ENCODE measurements at regions not wholly inside any gene's neighbourhood (a gene's known extent, or its start where the extent isn't known, plus 50 kb on each side); places are given as distances from the start of the nearest gene placed in this dataset.

GRCh38 chr1:29760067-29760564, 523.8 kb downstream of the PTPRU start:
- H3K36me3 Mint-ChIP-seq (ENCODE audit: insufficient read depth, unreplicated experiment) = no peaks in the 10 kb centered on the region
- no peak for DNase-seq
- no TSS peak for BruUV-seq (replicated peaks)
- CTCF ChIA-PET = no interaction called here
- no peak overlapping the region for H3K4me3 Mint-ChIP-seq (ENCODE audit: unreplicated experiment)
- Histone ChIP-seq H3K4me3 (ENCODE audit: low read depth, low read length) (no peak overlapping the region), H3K4me1 (no peaks in the 10 kb centered on the region), H3K36me3 (ENCODE audit: control insufficient read depth, insufficient read depth, low read length) (no peaks in the 10 kb centered on the region), H3K9me3 (no peaks in the 10 kb centered on the region), H3K27me3 (replicated peaks; ENCODE audit: control insufficient read depth, insufficient read depth, low read length) (no peaks in the 10 kb centered on the region)
- H3K4me1 Mint-ChIP-seq (ENCODE audit: low read depth, unreplicated experiment) = no peaks in the 10 kb centered on the region
- no peak for TF ChIP-seq CTCF (IDR thresholded peaks at IDR 0.05; ENCODE audit: insufficient read depth in 1 of 2, low read depth in 1 of 2, low read length in 1 of 2, severe bottlenecking in 1 of 2, unreplicated experiment in 1 of 2)
- peaks cover 5% of the 10 kb centered on the region for H3K27me3 Mint-ChIP-seq (ENCODE audit: insufficient read depth, unreplicated experiment)
- intact Hi-C loops (cut with micrococcal nuclease; ENCODE audit: unreplicated experiment) = no loop called here
- no peak overlapping the region for H3K27ac Mint-ChIP-seq (ENCODE audit: unreplicated experiment)
- no peaks in the 10 kb centered on the region for H3K9me3 Mint-ChIP-seq (ENCODE audit: unreplicated experiment)
- POLR2A ChIA-PET = no interaction called here

GRCh38 chr1:29758781-29759499, 522.6 kb downstream of the PTPRU start:
- Mint-ChIP-seq H3K4me3 (ENCODE audit: unreplicated experiment) (no peak overlapping the region), H3K27ac (ENCODE audit: unreplicated experiment) (no peak overlapping the region), H3K4me1 (ENCODE audit: low read depth, unreplicated experiment) (no peaks in the 10 kb centered on the region), H3K27me3 (ENCODE audit: insufficient read depth, unreplicated experiment) (peaks cover 5% of the 10 kb centered on the region), H3K36me3 (ENCODE audit: insufficient read depth, unreplicated experiment) (no peaks in the 10 kb centered on the region), H3K9me3 (ENCODE audit: unreplicated experiment) (no peaks in the 10 kb centered on the region)
- no peak for DNase-seq
- no peak for TF ChIP-seq CTCF (IDR thresholded peaks at IDR 0.05; ENCODE audit: insufficient read depth in 1 of 2, low read depth in 1 of 2, low read length in 1 of 2, severe bottlenecking in 1 of 2, unreplicated experiment in 1 of 2)
- H3K9me3 ChIP-seq = no peaks in the 10 kb centered on the region
- no TSS peak for BruUV-seq (replicated peaks)
- intact Hi-C loops (cut with micrococcal nuclease; ENCODE audit: unreplicated experiment) = no loop called here
- CTCF ChIA-PET = no interaction called here
- H3K36me3 ChIP-seq (ENCODE audit: control insufficient read depth, insufficient read depth, low read length) = no peaks in the 10 kb centered on the region
- no peaks in the 10 kb centered on the region for H3K4me1 ChIP-seq
- no peaks in the 10 kb centered on the region for H3K27me3 ChIP-seq (replicated peaks; ENCODE audit: control insufficient read depth, insufficient read depth, low read length)
- H3K4me3 ChIP-seq (ENCODE audit: low read depth, low read length) = no peak overlapping the region
- POLR2A ChIA-PET = no interaction called here

- intact Hi-C loops (cut with micrococcal nuclease; ENCODE audit: unreplicated experiment) = no loop called here
- Mint-ChIP-seq H3K4me3 (ENCODE audit: unreplicated experiment) (no peak overlapping the region), H3K36me3 (ENCODE audit: insufficient read depth, unreplicated experiment) (no peaks in the 10 kb centered on the region), H3K27ac (ENCODE audit: unreplicated experiment) (no peak overlapping the region), H3K9me3 (ENCODE audit: unreplicated experiment) (no peaks in the 10 kb centered on the region), H3K27me3 (ENCODE audit: insufficient read depth, unreplicated experiment) (peaks cover 5% of the 10 kb centered on the region), H3K4me1 (ENCODE audit: low read depth, unreplicated experiment) (no peaks in the 10 kb centered on the region)
- Histone ChIP-seq H3K27me3 (replicated peaks; ENCODE audit: control insufficient read depth, insufficient read depth, low read length) (no peaks in the 10 kb centered on the region), H3K9me3 (no peaks in the 10 kb centered on the region), H3K4me3 (ENCODE audit: low read depth, low read length) (no peak overlapping the region), H3K36me3 (ENCODE audit: control insufficient read depth, insufficient read depth, low read length) (no peaks in the 10 kb centered on the region), H3K4me1 (no peaks in the 10 kb centered on the region)
- DNase-seq = no peak
- POLR2A ChIA-PET = no interaction called here
- TF ChIP-seq CTCF (IDR thresholded peaks at IDR 0.05; ENCODE audit: insufficient read depth in 1 of 2, low read depth in 1 of 2, low read length in 1 of 2, severe bottlenecking in 1 of 2, unreplicated experiment in 1 of 2) = no peak
- BruUV-seq (replicated peaks) = no TSS peak
- CTCF ChIA-PET = no interaction called here
Observed at GRCh38 chr1:29757866-29758780, 521.8 kb downstream of the PTPRU start.
